ENCODE measurements at regions not wholly inside any gene's neighbourhood (a gene's known extent, or its start where the extent isn't known, plus 50 kb on each side); places are given as distances from the start of the nearest gene placed in this dataset.

- no peak for ATAC-seq
- no peak for TF ChIP-seq CTCF (IDR thresholded peaks at IDR 0.05)
- WGBS, 2 donors = 89 to 97% methylated on average over 1 of the region's 1 CpG
Measured at GRCh38 chr10:112871021-112871420, 79.0 kb upstream of the TCF7L2 start.

GRCh38 chr10:112872728-112873127, 77.3 kb upstream of the TCF7L2 start:
- Histone ChIP-seq H3K4me3 (no peak overlapping the region), H3K27ac (no peak overlapping the region), H3K36me3 (no peaks in the 10 kb centered on the region), H3K27me3 (no peaks in the 10 kb centered on the region), H3K4me1 (no peaks in the 10 kb centered on the region), H3K9me3 (no peaks in the 10 kb centered on the region)
- ATAC-seq (no peak), DNase-seq (no peak), FAIRE-seq (no peak)
- TF ChIP-seq CTCF (IDR thresholded peaks at IDR 0.05) = peak in 1 of 4 donors; percentile 6
- intact Hi-C loops (cut with DNase I) = no loop called here
- 87 to 94% methylated on average over 1 of the region's 1 CpG for WGBS, 2 donors

More at GRCh38 chr10:112871021-112871420, 79.0 kb upstream of the TCF7L2 start:
- no peaks in the 10 kb centered on the region for H3K4me1 ChIP-seq
- FAIRE-seq (no peak), DNase-seq (no peak)
- H3K36me3 ChIP-seq = no peaks in the 10 kb centered on the region
- no peak overlapping the region for H3K27ac ChIP-seq
- H3K9me3 ChIP-seq = no peaks in the 10 kb centered on the region
- intact Hi-C loops (cut with DNase I) = no loop called here
- no peaks in the 10 kb centered on the region for H3K27me3 ChIP-seq
- no peak overlapping the region for H3K4me3 ChIP-seq

- Histone ChIP-seq H3K27me3 (no peaks in the 10 kb centered on the region), H3K9me3 (no peaks in the 10 kb centered on the region), H3K27ac (no peak overlapping the region), H3K36me3 (no peaks in the 10 kb centered on the region), H3K4me3 (no peak overlapping the region), H3K4me1 (no peaks in the 10 kb centered on the region)
- TF ChIP-seq CTCF (IDR thresholded peaks at IDR 0.05) = no peak
- ATAC-seq (no peak), DNase-seq (no peak), FAIRE-seq (no peak)
- WGBS, 2 donors = 88 to 95% methylated on average over 1 of the region's 1 CpG
- intact Hi-C loops (cut with DNase I) = no loop called here
Measured at GRCh38 chr10:112873541-112873940, 76.5 kb upstream of the TCF7L2 start.

- no peaks in the 10 kb centered on the region for H3K4me1 ChIP-seq
- H3K27me3 ChIP-seq = no peaks in the 10 kb centered on the region
- no peaks in the 10 kb centered on the region for H3K9me3 ChIP-seq
- no peak overlapping the region for H3K27ac ChIP-seq
- no peak overlapping the region for H3K4me3 ChIP-seq
- WGBS, 2 donors = 82 to 90% methylated on average over 4 of the region's 4 CpGs
- H3K36me3 ChIP-seq = no peaks in the 10 kb centered on the region
- ATAC-seq (no peak), FAIRE-seq (no peak), DNase-seq (no peak)
- intact Hi-C loops (cut with DNase I) = no loop called here
- TF ChIP-seq CTCF (IDR thresholded peaks at IDR 0.05) = no peak
Measured at GRCh38 chr10:112874982-112875381, 75.1 kb upstream of the TCF7L2 start.

GRCh38 chr10:112875476-112876267, 74.4 kb upstream of the TCF7L2 start:
- intact Hi-C loops (cut with DNase I) = no loop called here
- FAIRE-seq = no peak

More at GRCh38 chr10:112875476-112876267, 74.4 kb upstream of the TCF7L2 start:
- Histone ChIP-seq H3K4me3 (no peak overlapping the region), H3K27me3 (no peaks in the 10 kb centered on the region), H3K9me3 (no peaks in the 10 kb centered on the region), H3K4me1 (no peaks in the 10 kb centered on the region), H3K36me3 (no peaks in the 10 kb centered on the region), H3K27ac (no peak overlapping the region)
- ATAC-seq (peak in 3 of 4 donors; percentile 48 to 59 (median 55)), DNase-seq (no peak)
- no peak for TF ChIP-seq CTCF (IDR thresholded peaks at IDR 0.05)
- WGBS, 2 donors = 58 to 63% methylated on average over 5 of the region's 5 CpGs
